Medulla oblongata (tissue), 1 donor: ENCODE measurements at regions not wholly inside any gene's neighbourhood (a gene's known extent, or its start where the extent isn't known, plus 50 kb on each side); places are given as distances from the start of the nearest gene placed in this dataset.
"Not testable (repeated sequence)": the region's sequence is repeated elsewhere in the genome, so short reads cannot be mapped to it uniquely, and the experiment has no call there.

ENCODE experiments used
- DNase-seq: peaks from one replicate; pipeline ENCODE4 v3.0.0-alpha.2; 2015; ENCODE audit errors: extremely low spot score

GRCh38 chr13:66237411-66238062 lies 992.6 kb downstream of the PCDH9 start:
- DNase-seq: no peak

DNA sequence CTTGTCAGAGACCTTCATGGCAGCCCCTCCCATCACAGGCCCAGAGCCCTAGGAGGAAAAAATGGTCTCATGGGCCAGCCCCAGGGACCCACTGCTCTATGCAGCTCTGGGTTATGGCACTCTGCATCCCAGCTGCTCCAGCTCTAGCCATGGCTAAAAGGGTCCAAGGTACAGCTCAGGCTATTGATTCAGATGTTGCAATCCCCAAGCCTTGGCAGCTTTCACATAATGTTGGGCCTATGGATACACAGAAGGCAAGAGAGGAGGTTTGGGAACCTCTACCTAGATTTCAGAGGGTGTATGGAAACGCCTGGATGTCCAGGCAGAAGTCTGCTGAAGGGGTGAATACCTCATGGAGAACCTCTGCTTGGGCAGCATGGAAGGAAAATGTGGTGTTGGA lies 996.0 kb downstream of the PCDH9 start:
- no peak for DNase-seq

GRCh38 chr13:66231958-66232357 lies 998.2 kb downstream of the PCDH9 start:
- DNase-seq: not testable (repeated sequence)

DNA sequence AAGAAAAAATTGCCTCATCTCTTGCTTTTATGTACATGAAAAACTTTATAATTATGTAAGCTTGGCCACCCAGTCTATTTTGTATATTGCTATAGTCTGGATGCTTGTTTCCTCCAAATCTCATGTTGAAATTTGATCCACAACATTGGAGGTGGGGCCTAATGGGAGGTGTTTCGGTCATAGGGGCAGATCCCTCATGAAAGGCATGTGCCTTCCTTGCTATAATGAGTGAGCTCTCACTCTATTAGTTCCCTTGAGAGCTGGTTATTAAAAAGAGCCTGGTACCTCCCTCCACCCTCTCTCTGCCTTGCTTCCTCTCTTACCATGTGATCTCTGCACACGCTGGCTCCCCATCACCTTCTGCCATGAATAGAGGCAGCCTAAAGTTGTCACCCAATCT lies 1005.1 kb downstream of the PCDH9 start:
- no peak for DNase-seq

DNA sequence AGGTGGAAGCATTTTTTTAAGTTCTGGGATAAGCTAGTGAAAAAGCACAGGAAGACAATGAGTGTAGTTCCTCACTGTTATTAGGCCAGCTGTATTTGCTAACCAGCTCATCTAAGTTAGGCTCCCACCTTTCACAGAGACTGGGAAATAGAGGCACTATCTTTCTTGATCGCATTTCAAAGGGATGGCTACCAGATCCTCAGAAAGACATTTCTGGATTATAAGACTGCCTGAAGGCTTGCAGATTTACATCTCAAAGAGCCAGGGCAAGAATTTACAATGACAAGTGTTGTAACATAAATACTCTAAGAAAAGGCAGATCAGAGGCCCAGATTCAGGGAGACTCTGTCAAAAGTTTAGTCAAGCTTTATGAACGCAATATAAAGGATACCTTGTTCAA lies 1005.5 kb downstream of the PCDH9 start:
- no peak for DNase-seq

- DNase-seq: no peak
These were observed 1007.2 kb downstream of the PCDH9 start for GRCh38 chr13:66222926-66223325.

DNA sequence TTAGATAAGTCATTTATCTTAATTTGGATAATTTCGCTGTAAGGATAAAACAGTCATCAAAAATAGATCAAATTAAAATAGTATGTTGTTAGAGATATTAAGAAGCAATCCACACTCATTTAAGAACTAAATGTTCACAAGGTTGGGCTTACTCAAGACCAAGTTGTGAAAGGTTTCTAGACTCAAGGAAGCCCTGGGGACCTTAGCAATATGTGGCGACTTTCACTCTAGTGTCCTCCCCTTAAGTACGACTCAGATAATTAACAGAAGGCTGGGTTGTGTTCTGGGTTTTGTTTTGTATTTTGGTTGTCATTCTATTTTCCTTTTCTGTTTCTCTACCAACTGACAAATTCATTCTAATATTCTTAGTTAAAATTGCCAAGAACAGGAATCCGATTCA lies 1008.0 kb downstream of the PCDH9 start:
- no peak for DNase-seq

GRCh38 chr13:66219506-66219905 lies 1010.6 kb downstream of the PCDH9 start:
- DNase-seq: no peak

DNA sequence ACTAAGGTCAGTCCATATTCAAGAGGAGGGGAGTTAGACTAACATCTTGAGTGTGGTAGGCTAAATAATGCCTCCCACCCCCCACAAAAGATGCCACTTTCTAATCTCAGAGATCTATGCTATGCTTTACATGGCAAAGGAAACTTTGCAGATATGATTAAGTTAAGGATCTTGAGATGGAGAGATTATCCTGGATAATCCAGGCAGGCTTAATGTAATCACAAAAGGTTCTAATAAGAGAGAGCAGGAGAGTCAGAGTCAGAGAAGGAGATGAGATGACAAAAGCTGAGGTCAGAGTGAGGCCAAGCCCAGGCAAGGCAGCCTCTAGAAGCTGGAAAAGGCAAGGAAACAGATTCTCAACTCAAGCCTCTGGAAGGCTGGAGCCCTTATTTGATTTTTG lies 1011.6 kb downstream of the PCDH9 start:
- DNase-seq: no peak

DNA sequence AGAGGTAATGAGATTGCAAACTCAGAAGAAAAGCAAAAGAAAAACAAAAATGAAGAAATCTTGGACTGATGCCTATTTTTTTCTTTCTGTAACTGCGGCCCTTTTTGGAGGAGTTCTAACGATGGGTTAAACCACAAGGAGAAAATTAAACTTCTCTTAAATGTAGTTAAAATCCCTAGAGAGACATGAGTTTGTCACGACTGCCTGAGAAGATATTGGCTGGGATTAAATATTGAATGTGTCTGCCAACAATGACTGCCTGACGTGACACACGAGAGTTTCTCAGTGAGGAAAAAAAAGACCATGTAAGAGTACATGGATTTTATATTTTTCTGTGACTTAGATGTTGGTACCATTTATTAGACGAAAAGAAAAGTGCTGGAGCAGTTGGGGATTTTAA lies 1013.4 kb downstream of the PCDH9 start:
- no peak for DNase-seq

DNA sequence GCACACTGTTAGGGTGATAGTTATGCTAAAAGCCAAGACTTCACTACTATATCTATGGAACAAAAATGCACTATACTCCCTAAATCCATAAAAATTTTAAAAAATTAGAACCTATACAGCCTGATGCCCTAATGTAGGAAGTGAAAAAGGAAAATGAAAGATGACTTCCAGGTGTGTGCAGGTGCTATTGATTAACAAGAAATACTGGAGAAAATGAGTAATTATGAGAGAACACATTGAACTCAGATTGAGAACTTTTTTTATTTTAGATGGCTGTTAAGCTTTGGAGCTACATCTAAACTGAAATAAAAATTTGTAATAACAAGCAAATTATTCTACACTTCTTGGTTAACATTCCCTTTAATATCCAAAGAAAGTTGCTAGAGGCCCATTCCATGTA lies 1015.7 kb downstream of the PCDH9 start:
- DNase-seq: no peak

GRCh38 chr13:66212511-66212910 lies 1017.6 kb downstream of the PCDH9 start:
- DNase-seq: no peak

DNA sequence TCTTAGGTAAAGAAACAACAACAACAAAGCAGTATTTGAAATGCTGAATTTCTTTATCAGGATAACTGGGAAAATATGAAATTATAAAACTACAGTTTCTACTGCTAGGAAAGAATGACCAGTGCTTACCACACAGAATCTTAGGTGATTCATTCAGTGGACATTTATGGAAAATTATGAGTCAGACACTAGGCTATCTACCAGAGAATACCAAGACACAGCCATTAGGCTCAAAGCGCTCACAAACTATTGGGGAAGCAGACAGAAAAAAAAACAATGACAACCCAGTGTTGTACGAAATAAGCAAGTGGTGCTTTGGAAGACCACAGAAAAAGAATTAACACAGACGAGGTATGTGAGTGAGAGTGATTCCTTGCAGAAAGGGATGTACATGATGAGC lies 1019.5 kb downstream of the PCDH9 start:
- no peak for DNase-seq

GRCh38 chr13:66208589-66208988 lies 1021.5 kb downstream of the PCDH9 start:
- no peak for DNase-seq

- no peak for DNase-seq
These were observed 1022.5 kb downstream of the PCDH9 start for GRCh38 chr13:66207610-66208009.

DNA sequence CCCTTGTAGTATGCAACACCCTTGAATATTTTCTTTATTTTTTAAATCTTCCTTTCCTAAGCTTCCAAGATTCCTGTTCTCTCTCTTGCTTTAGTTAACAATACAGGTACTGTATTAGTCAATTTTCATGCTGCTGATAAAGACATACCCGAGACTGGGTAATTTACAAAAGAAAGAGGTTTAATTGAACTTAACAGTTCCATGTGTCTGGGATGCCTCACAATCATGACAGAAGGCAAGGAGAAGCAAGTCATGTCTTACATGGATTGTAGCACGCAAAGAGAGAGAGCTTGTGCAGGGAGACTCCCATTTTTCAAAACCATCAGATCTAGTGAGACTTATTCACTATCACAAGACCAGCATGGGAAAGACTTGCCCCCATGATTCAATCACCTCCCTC lies 1024.3 kb downstream of the PCDH9 start:
- DNase-seq: no peak

- DNase-seq: no peak
These were observed 1029.6 kb downstream of the PCDH9 start for GRCh38 chr13:66200555-66200954.

DNA sequence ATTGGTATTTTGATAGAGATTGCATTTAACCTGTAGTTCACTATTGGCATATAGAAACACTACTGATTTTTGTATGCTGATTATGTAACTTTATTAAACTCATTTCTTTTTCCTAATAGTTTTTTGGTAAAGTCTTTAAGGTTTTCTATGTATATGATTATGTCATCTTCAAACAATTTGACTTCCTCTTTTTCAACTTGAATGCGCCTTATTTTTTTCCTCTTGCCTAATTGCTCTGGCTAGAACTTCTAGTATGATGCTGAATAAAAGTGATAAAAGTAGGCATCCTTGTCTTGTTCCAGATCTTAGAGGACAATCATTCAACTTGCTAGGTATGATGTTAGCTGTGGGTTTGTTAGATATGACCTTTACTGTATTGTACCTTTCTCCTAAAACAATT lies 1034.9 kb downstream of the PCDH9 start:
- DNase-seq: no peak

- no peak for DNase-seq
These were observed 1040.2 kb downstream of the PCDH9 start for GRCh38 chr13:66189986-66190385.

GRCh38 chr13:66180836-66181235 lies 1049.3 kb downstream of the PCDH9 start:
- no peak for DNase-seq

DNA sequence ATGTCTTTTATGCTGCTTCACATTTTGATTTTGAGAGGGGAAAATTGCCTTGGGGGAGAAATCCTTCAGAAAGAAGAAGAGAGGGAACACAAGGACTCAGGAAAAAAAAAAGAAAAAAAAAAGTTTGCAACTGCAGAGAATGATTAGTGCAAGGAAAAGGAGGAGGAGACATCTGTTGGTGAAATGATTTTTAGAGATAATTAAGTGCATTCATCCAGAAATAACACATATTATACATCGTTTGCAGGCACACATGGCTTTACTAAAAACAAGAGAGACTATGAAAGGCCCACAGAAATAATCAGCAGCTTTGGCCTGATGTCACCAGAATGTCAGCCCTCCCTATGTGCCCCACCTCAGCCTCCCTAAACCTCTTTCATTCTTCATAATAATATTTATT lies 1058.2 kb downstream of the PCDH9 start:
- no peak for DNase-seq

- no peak for DNase-seq
These were observed 1067.7 kb downstream of the PCDH9 start for GRCh38 chr13:66162470-66162869.

GRCh38 chr13:66159511-66159910 lies 1070.6 kb downstream of the PCDH9 start:
- no peak for DNase-seq

- no peak for DNase-seq
These were observed 1075.2 kb downstream of the PCDH9 start for GRCh38 chr13:66154976-66155375.
